Tibial nerve (tissue), 4 donors: ENCODE measurements at regions not wholly inside any gene's neighbourhood (a gene's known extent, or its start where the extent isn't known, plus 50 kb on each side); places are given as distances from the start of the nearest gene placed in this dataset.

Experiments used
- DNase-seq, 2 donors: peaks; one replicate each; pipeline ENCODE4 v3.0.0-alpha.2; 2019; ENCODE audit warnings: low spot score in 2 of 2
- H3K27ac ChIP-seq, 4 donors: fragments of 200-600 bp; sonication (generic) in 3 of 4; one replicate each; pipeline ENCODE4 v1.5.1; 2017 to 2019; ENCODE audit warnings: mild to moderate bottlenecking in 1 of 4
- H3K27me3 ChIP-seq, 2 donors: fragments of 200-600 bp; sonication (generic) in 1 of 2; one replicate each; pipeline versions ENCODE4 v1.5.1 to v1.6.0; 2017 to 2019
- H3K36me3 ChIP-seq, 3 donors: fragments of 200-600 bp; sonication (generic); one replicate each; pipeline ENCODE4 v1.5.1; 2018 to 2019
- H3K4me1 ChIP-seq, 4 donors: fragments of 200-600 bp; sonication (generic) in 3 of 4; one replicate each; pipeline ENCODE4 v1.5.1; 2017 to 2019
- H3K4me3 ChIP-seq, 4 donors: fragments of 200-600 bp; sonication (generic) in 3 of 4; one replicate each; pipeline ENCODE4 v1.5.1; 2017 to 2019; ENCODE audit warnings: mild to moderate bottlenecking in 1 of 4, moderate library complexity in 1 of 4
- H3K9me3 ChIP-seq, 4 donors: fragments of 200-600 bp; sonication (generic) in 3 of 4; one replicate each; pipeline ENCODE4 v1.5.1; 2017 to 2019
- CTCF ChIP-seq, 5 experiments: fragments of 200-600 bp in 3 of 5; fragments of 450-650 bp in 2 of 5; sonication (generic) in 3 of 5; IDR thresholded peaks; one replicate each; pipeline ENCODE4 v1.5.1; 2016 to 2019; ENCODE audit warnings: antibody characterized with exemption in 5 of 5, mild to moderate bottlenecking in 3 of 5, moderate library complexity in 2 of 5
- EP300 ChIP-seq, 2 donors: sonication (generic); formaldehyde crosslinking; IDR thresholded peaks; one replicate each; pipeline ENCODE4 v1.6.1; 2017; ENCODE audit warnings: antibody characterized with exemption in 2 of 2, mild to moderate bottlenecking in 1 of 2
- POLR2A ChIP-seq, 2 donors: fragments of 450-650 bp; IDR thresholded peaks; one replicate each; pipeline ENCODE4 v1.6.1; 2017; ENCODE audit warnings: antibody characterized with exemption in 2 of 2, mild to moderate bottlenecking in 2 of 2, moderate library complexity in 2 of 2
- WGBS, 2 donors: methylation state at CpG; one replicate each; pipeline ENCODE4 v1.1.5; 2018; 5-methylcytosine and 5-hydroxymethylcytosine counted together

- TF ChIP-seq EP300 (IDR thresholded peaks at IDR 0.05) (no peak), CTCF (IDR thresholded peaks at IDR 0.05) (no peak), POLR2A (IDR thresholded peaks at IDR 0.05) (no peak)
- no peak for DNase-seq
- no peaks in the 10 kb centered on the region for H3K36me3 ChIP-seq
- no peak overlapping the region for H3K27ac ChIP-seq
- H3K9me3 ChIP-seq = no peaks in the 10 kb centered on the region
- H3K4me1 ChIP-seq = no peaks in the 10 kb centered on the region
- 88 to 91% methylated on average over 11 of the region's 12 CpGs for WGBS, 2 donors
- H3K27me3 ChIP-seq = no peaks in the 10 kb centered on the region
- H3K4me3 ChIP-seq = no peak overlapping the region
Measured at GRCh38 chr4:184954482-184954881, 63.8 kb upstream of the HELT start.

GRCh38 chr4:184955116-184955515 lies 63.2 kb upstream of the HELT start:
- Histone ChIP-seq H3K4me1 (no peaks in the 10 kb centered on the region), H3K9me3 (no peaks in the 10 kb centered on the region), H3K36me3 (no peaks in the 10 kb centered on the region), H3K4me3 (no peak overlapping the region), H3K27ac (no peak overlapping the region), H3K27me3 (no peaks in the 10 kb centered on the region)
- 68 to 71% methylated on average over 5 of the region's 5 CpGs for WGBS, 2 donors
- no peak for DNase-seq
- TF ChIP-seq EP300 (IDR thresholded peaks at IDR 0.05) (no peak), POLR2A (IDR thresholded peaks at IDR 0.05) (no peak), CTCF (IDR thresholded peaks at IDR 0.05) (no peak)

- TF ChIP-seq CTCF (IDR thresholded peaks at IDR 0.05) = no peak
- TF ChIP-seq POLR2A (IDR thresholded peaks at IDR 0.05) = no peak
- no peak for TF ChIP-seq EP300 (IDR thresholded peaks at IDR 0.05)
- H3K27ac ChIP-seq = no peak overlapping the region
- no peak for DNase-seq
- 93 to 95% methylated on average over 8 of the region's 8 CpGs for WGBS, 2 donors
- H3K27me3 ChIP-seq = no peaks in the 10 kb centered on the region
- H3K36me3 ChIP-seq = no peaks in the 10 kb centered on the region
- H3K4me3 ChIP-seq = no peak overlapping the region
- no peaks in the 10 kb centered on the region for H3K9me3 ChIP-seq
- peaks cover 0 to 5% (median 0%) of the 10 kb centered on the region in 4 donors for H3K4me1 ChIP-seq
Measured at GRCh38 chr4:184955636-184956035, 62.7 kb upstream of the HELT start.

GRCh38 chr4:184957446-184958115 lies 60.7 kb upstream of the HELT start:
- no peak for TF ChIP-seq POLR2A (IDR thresholded peaks at IDR 0.05)
- no peak for TF ChIP-seq CTCF (IDR thresholded peaks at IDR 0.05)
- TF ChIP-seq EP300 (IDR thresholded peaks at IDR 0.05) = no peak
- WGBS, 2 donors = 91% methylated on average over 13 of the region's 13 CpGs

GRCh38 chr4:184958127-184958922 lies 60.0 kb upstream of the HELT start:
- DNase-seq = no peak
- Histone ChIP-seq H3K9me3 (no peaks in the 10 kb centered on the region), H3K27me3 (no peaks in the 10 kb centered on the region), H3K27ac (no peak overlapping the region), H3K4me1 (peaks cover 0 to 10% (median 0%) of the 10 kb centered on the region in 4 donors), H3K36me3 (no peaks in the 10 kb centered on the region), H3K4me3 (no peak overlapping the region)
- WGBS, 2 donors = 79 to 84% methylated on average over 10 of the region's 10 CpGs
- TF ChIP-seq POLR2A (IDR thresholded peaks at IDR 0.05) (no peak), CTCF (IDR thresholded peaks at IDR 0.05) (no peak), EP300 (IDR thresholded peaks at IDR 0.05) (no peak)

More at GRCh38 chr4:184957446-184958115, 60.7 kb upstream of the HELT start:
- Histone ChIP-seq H3K9me3 (no peaks in the 10 kb centered on the region), H3K4me3 (no peak overlapping the region), H3K4me1 (peaks cover 0 to 10% (median 0%) of the 10 kb centered on the region in 4 donors), H3K36me3 (no peaks in the 10 kb centered on the region), H3K27ac (no peak overlapping the region), H3K27me3 (no peaks in the 10 kb centered on the region)
- DNase-seq = no peak
